GM06990 (cell line): ENCODE measurements at regions not wholly inside any gene's neighbourhood (a gene's known extent, or its start where the extent isn't known, plus 50 kb on each side); places are given as distances from the start of the nearest gene placed in this dataset.

Experiments used
- DNase-seq: peaks from one replicate; pipeline ENCODE4 v3.0.0-alpha.2; 2011; ENCODE audit not compliant: insufficient read length; ENCODE audit errors: extremely low read depth
- H3K27me3 ChIP-seq: replicated peaks from 2 replicates; pipeline ENCODE4 v1.6.0; 2011; ENCODE audit warnings: low read length; ENCODE audit not compliant: control insufficient read depth, insufficient read depth
- H3K36me3 ChIP-seq: 2 replicates; pipeline ENCODE4 v1.5.1; 2011; ENCODE audit warnings: low read length; ENCODE audit not compliant: control insufficient read depth, insufficient read depth
- H3K4me3 ChIP-seq: replicated peaks from 2 replicates; pipeline ENCODE4 v1.5.1; 2011; ENCODE audit warnings: low read depth, mild to moderate bottlenecking, control low read depth, low read length
- TF ChIP-seq, protein P1 (sequence below): IDR thresholded peaks from 2 replicates; pipeline ENCODE4 v1.5.1; 2011; ENCODE audit warnings: low read length, control low read depth, mild to moderate bottlenecking, inconsistent platforms; ENCODE audit not compliant: insufficient read depth, poor library complexity, severe bottlenecking

DNA sequence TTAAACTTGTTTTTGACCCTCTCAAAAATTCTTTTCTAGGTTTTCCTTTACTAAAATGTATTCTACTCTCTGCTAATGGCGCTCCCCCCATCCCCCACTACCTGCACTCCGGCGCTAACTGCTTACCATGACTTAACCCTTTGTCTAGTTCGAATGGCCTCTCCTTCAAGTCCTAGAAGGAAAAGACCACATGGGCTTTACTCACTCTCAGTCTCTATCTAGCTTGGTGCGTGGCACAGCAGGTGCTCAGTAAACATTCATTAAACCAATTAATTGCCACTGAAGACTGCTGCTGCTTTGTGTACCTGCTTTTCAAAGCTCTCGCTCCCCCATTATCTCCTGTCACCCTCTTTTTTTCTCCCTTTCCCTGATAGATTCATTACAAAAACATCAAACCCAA, 457.7 kb upstream of the THRB start:
- no peaks in the 10 kb centered on the region for H3K36me3 ChIP-seq
- DNase-seq: no peak
- no peaks in the 10 kb centered on the region; the same call in 1 of the 2 replicates for H3K27me3 ChIP-seq
- no peak overlapping the region for H3K4me3 ChIP-seq
- TF ChIP-seq, protein P1, sequence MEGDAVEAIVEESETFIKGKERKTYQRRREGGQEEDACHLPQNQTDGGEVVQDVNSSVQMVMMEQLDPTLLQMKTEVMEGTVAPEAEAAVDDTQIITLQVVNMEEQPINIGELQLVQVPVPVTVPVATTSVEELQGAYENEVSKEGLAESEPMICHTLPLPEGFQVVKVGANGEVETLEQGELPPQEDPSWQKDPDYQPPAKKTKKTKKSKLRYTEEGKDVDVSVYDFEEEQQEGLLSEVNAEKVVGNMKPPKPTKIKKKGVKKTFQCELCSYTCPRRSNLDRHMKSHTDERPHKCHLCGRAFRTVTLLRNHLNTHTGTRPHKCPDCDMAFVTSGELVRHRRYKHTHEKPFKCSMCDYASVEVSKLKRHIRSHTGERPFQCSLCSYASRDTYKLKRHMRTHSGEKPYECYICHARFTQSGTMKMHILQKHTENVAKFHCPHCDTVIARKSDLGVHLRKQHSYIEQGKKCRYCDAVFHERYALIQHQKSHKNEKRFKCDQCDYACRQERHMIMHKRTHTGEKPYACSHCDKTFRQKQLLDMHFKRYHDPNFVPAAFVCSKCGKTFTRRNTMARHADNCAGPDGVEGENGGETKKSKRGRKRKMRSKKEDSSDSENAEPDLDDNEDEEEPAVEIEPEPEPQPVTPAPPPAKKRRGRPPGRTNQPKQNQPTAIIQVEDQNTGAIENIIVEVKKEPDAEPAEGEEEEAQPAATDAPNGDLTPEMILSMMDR: no peak

DNA sequence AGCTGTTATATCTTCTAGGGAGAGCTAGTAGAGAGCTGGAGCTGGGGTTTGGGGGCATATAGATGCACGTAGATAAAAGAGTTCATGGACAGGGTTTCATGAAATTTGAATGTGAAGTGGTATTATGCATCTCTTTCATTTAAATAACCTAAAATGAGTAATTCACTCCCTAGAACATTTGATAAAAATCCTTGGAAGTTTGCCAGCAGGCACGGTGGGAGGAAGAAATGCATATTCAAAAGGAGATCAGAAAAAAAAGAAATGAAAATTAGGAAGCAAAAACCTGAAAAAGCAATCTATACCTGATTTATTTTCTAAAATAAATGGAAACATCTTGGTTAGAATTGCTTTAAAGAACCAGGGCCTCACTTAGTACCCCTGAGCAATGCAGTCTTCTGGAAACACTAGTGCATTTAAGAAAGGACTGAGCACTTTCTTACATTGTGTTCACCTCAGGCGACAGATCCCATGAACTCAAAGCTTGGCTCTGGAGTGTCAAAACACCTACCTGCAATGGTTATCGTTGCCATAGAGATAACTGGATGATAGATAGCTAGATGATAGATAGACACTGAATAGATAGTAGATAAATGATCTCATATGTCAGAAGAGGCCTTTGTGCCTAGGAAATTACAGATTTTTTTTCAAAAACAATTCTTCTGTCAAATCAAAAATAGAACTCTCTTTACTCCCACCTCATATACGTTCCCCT, 458.6 kb upstream of the THRB start:
- H3K4me3 ChIP-seq: no peak overlapping the region
- H3K27me3 ChIP-seq: no peaks in the 10 kb centered on the region; the same call in 1 of the 2 replicates
- TF ChIP-seq, protein P1: no peak
- DNase-seq: no peak
- H3K36me3 ChIP-seq: no peaks in the 10 kb centered on the region

DNA sequence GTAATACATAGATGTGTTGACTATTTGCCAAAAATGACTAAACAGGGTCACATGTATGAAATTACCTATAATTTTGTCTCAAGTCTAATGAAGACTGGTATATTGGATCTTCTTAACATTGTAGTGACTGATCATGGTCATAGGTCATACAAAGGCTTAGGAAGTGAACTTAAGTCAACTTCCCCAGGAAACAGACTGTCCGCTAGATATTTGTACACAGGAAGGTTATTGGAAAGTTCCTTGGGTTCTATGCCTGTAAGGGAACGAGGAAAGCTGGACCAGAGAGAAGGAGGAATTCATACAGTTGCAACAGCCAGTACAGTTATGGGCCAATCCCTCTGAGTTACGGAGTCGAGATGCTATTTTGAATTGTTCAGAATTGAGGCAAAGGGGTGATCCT, 462.0 kb upstream of the THRB start:
- DNase-seq: no peak
- TF ChIP-seq, protein P1: no peak
- Histone ChIP-seq H3K27me3 (no peaks in the 10 kb centered on the region; the same call in 1 of the 2 replicates), H3K36me3 (no peaks in the 10 kb centered on the region), H3K4me3 (no peak overlapping the region)

DNA sequence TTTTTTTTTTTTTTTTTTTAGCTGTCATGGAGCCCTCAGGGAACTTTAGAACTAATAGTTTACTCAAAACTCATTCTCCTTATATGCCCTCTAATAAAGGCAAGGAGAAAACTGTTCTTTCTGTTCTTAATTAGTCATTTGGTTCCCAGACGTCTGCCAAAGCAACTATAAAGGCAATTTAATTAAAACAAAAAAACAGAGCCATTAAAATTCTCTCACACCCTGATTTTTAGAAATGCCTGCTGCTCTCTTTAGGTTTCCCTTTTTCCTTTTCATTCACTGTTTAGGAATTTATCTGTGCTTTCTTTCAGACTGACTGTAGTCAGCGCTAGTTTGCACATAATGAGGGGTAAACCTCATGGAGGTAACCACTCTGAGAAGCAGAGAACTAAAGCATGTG, 463.6 kb upstream of the THRB start:
- TF ChIP-seq, protein P1: no peak
- Histone ChIP-seq H3K36me3 (no peaks in the 10 kb centered on the region), H3K27me3 (no peaks in the 10 kb centered on the region; the same call in 1 of the 2 replicates), H3K4me3 (no peak overlapping the region)
- no peak for DNase-seq

DNA sequence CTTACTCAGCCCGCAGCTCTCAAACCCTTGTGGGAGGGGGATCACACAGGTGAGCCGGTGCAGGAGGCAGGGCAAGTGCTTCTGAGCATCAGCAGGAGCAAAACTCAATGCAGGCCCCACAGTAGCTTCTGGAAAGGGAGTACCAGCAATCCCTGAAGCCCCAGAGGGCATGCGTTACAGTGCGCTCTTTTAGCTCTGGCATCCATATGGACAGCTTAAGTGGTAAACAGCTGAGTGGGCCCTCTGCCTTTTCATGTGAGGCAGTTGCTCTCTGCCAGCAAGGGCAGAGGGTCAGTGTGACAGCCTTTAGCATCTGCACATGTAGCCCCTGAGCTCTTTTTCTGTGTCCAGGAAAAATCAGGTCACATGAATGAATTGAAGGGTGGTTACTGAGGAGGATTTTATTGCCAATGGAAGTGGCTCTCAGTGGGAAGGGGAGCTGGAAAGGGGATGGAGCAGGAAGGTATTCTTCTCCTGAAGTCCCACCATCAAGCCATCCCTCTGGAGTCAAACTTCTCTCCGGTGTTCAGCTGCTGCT, 464.3 kb upstream of the THRB start:
- H3K4me3 ChIP-seq: no peak overlapping the region

More for the DNA sequence above, 464.3 kb upstream of the THRB start:
- no peaks in the 10 kb centered on the region for H3K36me3 ChIP-seq
- DNase-seq: no peak
- TF ChIP-seq, protein P1: no peak
- no peaks in the 10 kb centered on the region; the same call in 1 of the 2 replicates for H3K27me3 ChIP-seq
